ENCODE measurements at regions not wholly inside any gene's neighbourhood (a gene's known extent, or its start where the extent isn't known, plus 50 kb on each side); places are given as distances from the start of the nearest gene placed in this dataset.

DNA sequence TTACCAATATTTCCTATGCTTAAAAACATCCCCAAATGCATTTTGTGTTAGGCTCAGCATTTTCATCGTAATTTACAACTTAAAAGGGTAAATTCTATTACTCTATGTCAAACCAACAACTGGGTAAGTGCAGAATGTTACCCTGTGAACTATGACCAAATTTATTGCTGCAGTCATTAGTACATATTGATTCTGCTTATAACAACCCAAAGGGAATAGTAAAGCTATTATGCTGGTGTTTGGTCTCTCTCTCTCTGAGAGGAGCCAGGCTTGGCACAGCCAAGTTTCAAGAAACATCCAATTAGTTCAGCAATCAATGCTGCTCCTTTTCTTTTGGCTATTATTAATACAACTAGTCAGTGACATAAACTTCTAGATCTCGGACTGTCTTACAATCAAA lies 747.7 kb downstream of the CENPC start:
- TF ChIP-seq, protein P1, sequence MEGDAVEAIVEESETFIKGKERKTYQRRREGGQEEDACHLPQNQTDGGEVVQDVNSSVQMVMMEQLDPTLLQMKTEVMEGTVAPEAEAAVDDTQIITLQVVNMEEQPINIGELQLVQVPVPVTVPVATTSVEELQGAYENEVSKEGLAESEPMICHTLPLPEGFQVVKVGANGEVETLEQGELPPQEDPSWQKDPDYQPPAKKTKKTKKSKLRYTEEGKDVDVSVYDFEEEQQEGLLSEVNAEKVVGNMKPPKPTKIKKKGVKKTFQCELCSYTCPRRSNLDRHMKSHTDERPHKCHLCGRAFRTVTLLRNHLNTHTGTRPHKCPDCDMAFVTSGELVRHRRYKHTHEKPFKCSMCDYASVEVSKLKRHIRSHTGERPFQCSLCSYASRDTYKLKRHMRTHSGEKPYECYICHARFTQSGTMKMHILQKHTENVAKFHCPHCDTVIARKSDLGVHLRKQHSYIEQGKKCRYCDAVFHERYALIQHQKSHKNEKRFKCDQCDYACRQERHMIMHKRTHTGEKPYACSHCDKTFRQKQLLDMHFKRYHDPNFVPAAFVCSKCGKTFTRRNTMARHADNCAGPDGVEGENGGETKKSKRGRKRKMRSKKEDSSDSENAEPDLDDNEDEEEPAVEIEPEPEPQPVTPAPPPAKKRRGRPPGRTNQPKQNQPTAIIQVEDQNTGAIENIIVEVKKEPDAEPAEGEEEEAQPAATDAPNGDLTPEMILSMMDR (conservative IDR thresholded peaks at IDR 0.05; ENCODE audit: low read depth, low read length): no peak
- no peak for TF ChIP-seq EZH2 (IDR thresholded peaks at IDR 0.05; ENCODE audit: borderline replicate concordance, low read depth, low read length, poor library complexity, severe bottlenecking)
- H3K27ac ChIP-seq (ENCODE audit: low read depth, low read length, poor library complexity, severe bottlenecking): no peak overlapping the region
- ChIA-PET CTCF (no interaction called here), POLR2A (ENCODE audit: low non-redundant PET) (no interaction called here)
- no peaks in the 10 kb centered on the region for H3K36me3 ChIP-seq (ENCODE audit: insufficient read depth, low read length, poor library complexity, severe bottlenecking)
- no TSS peak for BruUV-seq (replicated peaks)
- intact Hi-C loops (cut with micrococcal nuclease; ENCODE audit: unreplicated experiment): no loop called here
- no peak for DNase-seq (ENCODE audit: low spot score)
- H3K27me3 ChIP-seq (replicated peaks; ENCODE audit: insufficient read depth, low read depth, low read length, poor library complexity): no peaks in the 10 kb centered on the region
- no peaks in the 10 kb centered on the region for H3K9me3 ChIP-seq (ENCODE audit: low read depth, low read length, poor library complexity, severe bottlenecking)
- H3K4me3 ChIP-seq (ENCODE audit: low read depth, low read length, poor library complexity, severe bottlenecking): no peak overlapping the region
- H3K4me1 ChIP-seq (ENCODE audit: insufficient read depth, low read length, poor library complexity, severe bottlenecking): no peaks in the 10 kb centered on the region

GRCh38 chr4:66795724-66796123 lies 749.6 kb downstream of the CENPC start:
- no peaks in the 10 kb centered on the region for H3K27me3 ChIP-seq (replicated peaks; ENCODE audit: insufficient read depth, low read depth, low read length, poor library complexity)
- no peak for DNase-seq (ENCODE audit: low spot score)
- H3K9me3 ChIP-seq (ENCODE audit: low read depth, low read length, poor library complexity, severe bottlenecking): no peaks in the 10 kb centered on the region
- H3K36me3 ChIP-seq (ENCODE audit: insufficient read depth, low read length, poor library complexity, severe bottlenecking): no peaks in the 10 kb centered on the region
- H3K27ac ChIP-seq (ENCODE audit: low read depth, low read length, poor library complexity, severe bottlenecking): no peak overlapping the region
- H3K4me3 ChIP-seq (ENCODE audit: low read depth, low read length, poor library complexity, severe bottlenecking): no peak overlapping the region
- TF ChIP-seq EZH2 (IDR thresholded peaks at IDR 0.05; ENCODE audit: borderline replicate concordance, low read depth, low read length, poor library complexity, severe bottlenecking): no peak
- intact Hi-C loops (cut with micrococcal nuclease; ENCODE audit: unreplicated experiment): no loop called here
- no TSS peak for BruUV-seq (replicated peaks)
- POLR2A ChIA-PET (ENCODE audit: low non-redundant PET): no interaction called here
- CTCF ChIA-PET: no interaction called here
- H3K4me1 ChIP-seq (ENCODE audit: insufficient read depth, low read length, poor library complexity, severe bottlenecking): no peaks in the 10 kb centered on the region

- no TSS peak for BruUV-seq (replicated peaks)
- no peaks in the 10 kb centered on the region for H3K4me1 ChIP-seq (ENCODE audit: insufficient read depth, low read length, poor library complexity, severe bottlenecking)
- no peaks in the 10 kb centered on the region for H3K9me3 ChIP-seq (ENCODE audit: low read depth, low read length, poor library complexity, severe bottlenecking)
- no peak for DNase-seq (ENCODE audit: low spot score)
- intact Hi-C loops (cut with micrococcal nuclease; ENCODE audit: unreplicated experiment): no loop called here
- POLR2A ChIA-PET (ENCODE audit: low non-redundant PET): no interaction called here
- H3K27ac ChIP-seq (ENCODE audit: low read depth, low read length, poor library complexity, severe bottlenecking): no peak overlapping the region
- H3K4me3 ChIP-seq (ENCODE audit: low read depth, low read length, poor library complexity, severe bottlenecking): no peak overlapping the region
- CTCF ChIA-PET: no interaction called here
- H3K36me3 ChIP-seq (ENCODE audit: insufficient read depth, low read length, poor library complexity, severe bottlenecking): no peaks in the 10 kb centered on the region
- TF ChIP-seq, protein P1 (conservative IDR thresholded peaks at IDR 0.05; ENCODE audit: low read depth, low read length): no peak
- TF ChIP-seq EZH2 (IDR thresholded peaks at IDR 0.05; ENCODE audit: borderline replicate concordance, low read depth, low read length, poor library complexity, severe bottlenecking): no peak
- no peaks in the 10 kb centered on the region for H3K27me3 ChIP-seq (replicated peaks; ENCODE audit: insufficient read depth, low read depth, low read length, poor library complexity)
Observed at GRCh38 chr4:66794390-66795034, 750.8 kb downstream of the CENPC start.

DNA sequence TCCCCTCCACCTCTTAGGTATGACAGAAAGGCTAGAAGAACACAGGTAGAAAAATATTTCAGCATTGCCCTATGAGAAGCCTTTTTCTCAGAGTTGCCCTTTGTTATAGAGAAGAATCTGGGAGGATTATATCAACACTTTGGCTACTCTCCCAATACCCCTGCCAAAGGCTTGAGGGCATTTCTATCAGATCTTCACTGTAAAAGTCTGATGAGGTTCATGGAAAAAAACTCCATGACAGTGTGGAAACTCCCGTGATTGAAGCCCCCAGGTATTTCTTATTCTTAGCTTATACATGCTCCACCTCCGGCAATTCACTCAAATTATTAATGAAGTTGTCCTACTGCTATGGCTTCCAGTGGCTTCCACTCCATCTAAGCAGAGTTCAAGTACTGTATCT lies 753.6 kb downstream of the CENPC start:
- Histone ChIP-seq H3K27ac (ENCODE audit: low read depth, low read length, poor library complexity, severe bottlenecking) (no peak overlapping the region), H3K4me3 (ENCODE audit: low read depth, low read length, poor library complexity, severe bottlenecking) (no peak overlapping the region), H3K9me3 (ENCODE audit: low read depth, low read length, poor library complexity, severe bottlenecking) (no peaks in the 10 kb centered on the region), H3K4me1 (ENCODE audit: insufficient read depth, low read length, poor library complexity, severe bottlenecking) (no peaks in the 10 kb centered on the region), H3K27me3 (replicated peaks; ENCODE audit: insufficient read depth, low read depth, low read length, poor library complexity) (no peaks in the 10 kb centered on the region), H3K36me3 (ENCODE audit: insufficient read depth, low read length, poor library complexity, severe bottlenecking) (no peaks in the 10 kb centered on the region)
- CTCF ChIA-PET: no interaction called here
- BruUV-seq (replicated peaks): no TSS peak
- TF ChIP-seq EZH2 (IDR thresholded peaks at IDR 0.05; ENCODE audit: borderline replicate concordance, low read depth, low read length, poor library complexity, severe bottlenecking): no peak
- TF ChIP-seq, protein P1 (conservative IDR thresholded peaks at IDR 0.05; ENCODE audit: low read depth, low read length): no peak
- POLR2A ChIA-PET (ENCODE audit: low non-redundant PET): no interaction called here
- intact Hi-C loops (cut with micrococcal nuclease; ENCODE audit: unreplicated experiment): no loop called here
- DNase-seq (ENCODE audit: low spot score): no peak
